ENCODE measurements at regions not wholly inside any gene's neighbourhood (a gene's known extent, or its start where the extent isn't known, plus 50 kb on each side); places are given as distances from the start of the nearest gene placed in this dataset.
"Not testable (repeated sequence)": the region's sequence is repeated elsewhere in the genome, so short reads cannot be mapped to it uniquely, and the experiment has no call there.

DNA sequence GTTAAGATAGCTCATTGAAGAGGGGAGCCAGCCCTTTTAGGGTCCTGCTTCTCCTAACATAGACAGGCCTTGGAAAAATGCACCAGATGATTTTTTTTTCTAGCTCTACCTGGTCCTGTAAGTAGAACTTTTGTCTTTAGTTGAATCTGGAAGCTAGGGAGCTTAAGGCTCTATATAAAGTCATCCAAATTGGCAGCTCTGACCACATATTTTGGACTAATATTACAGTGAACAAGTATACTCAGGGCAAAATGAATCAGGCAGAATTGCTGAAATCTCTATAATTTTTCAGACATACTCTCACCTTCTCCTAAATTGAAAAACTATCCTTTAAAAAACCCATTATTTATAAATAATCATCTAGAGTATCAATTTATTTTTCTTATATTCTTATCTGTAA is 375.6 kb downstream of the OSTF1 start:
- DNase-seq: no peak

DNA sequence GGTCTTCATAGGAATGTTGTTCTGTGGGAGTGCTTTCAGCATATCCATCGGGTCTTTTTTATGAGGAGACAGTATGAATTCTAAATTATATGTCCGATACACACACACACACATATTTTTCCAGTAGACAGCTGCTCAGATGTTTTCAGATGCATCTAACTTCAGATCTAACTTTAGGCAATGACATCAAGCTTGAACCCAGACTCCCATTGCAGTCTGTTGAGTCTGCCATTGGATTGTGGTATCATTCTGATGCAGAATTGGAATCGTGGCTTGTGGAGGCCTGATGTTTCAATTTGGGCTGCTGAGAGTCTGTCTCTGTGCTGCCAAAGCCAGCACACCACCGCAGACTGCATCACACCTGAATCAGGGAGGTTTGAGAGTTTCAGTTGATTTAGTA is 376.4 kb downstream of the OSTF1 start:
- no peak for DNase-seq

- DNase-seq: no peak
Observed at GRCh38 chr9:75467142-75467541, 378.8 kb downstream of the OSTF1 start.

GRCh38 chr9:75471549-75472114 is 383.3 kb downstream of the OSTF1 start:
- no peak for DNase-seq

DNA sequence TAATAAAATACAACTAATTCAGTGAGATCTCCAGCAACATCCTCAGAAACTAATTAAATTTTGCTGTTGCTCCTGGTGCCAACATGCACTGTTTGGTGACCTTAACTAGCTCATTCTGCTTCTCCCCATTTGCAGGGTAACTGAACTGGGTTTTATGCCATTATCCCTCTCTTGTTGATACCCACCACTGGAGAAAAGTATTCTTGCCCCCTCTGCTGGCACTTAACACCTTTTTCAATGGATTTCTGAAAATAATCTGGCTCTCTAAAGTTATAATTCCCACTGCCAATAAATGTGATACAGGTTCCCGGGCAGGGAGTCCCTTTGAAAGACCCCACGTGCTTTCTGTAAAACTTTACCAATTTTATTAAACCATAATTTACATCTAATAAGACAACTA is 394.3 kb downstream of the OSTF1 start:
- no peak for DNase-seq

- DNase-seq: no peak
Observed at GRCh38 chr9:75483636-75484035, 395.3 kb downstream of the OSTF1 start.

- DNase-seq: no peak
Observed at GRCh38 chr9:75487856-75488718, 399.8 kb downstream of the OSTF1 start.

DNA sequence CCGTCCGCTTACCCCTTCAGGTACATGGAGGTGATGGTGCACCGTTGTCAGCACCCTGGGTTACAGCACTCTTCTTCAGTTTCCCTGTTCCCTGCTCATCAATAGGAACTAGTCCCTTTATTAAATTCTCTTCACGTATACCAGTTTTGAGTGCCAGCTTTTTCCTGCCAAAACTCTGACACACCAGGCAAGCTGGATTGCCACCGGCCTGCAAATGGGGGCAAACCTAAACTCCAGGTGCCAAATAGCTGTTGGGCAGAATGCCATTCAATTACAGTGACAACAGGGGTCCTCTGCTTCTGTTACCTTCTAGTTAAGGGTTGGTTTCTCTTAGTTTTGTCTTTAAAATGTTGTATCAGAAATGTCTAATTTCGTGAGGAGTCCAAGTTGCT is 400.4 kb downstream of the OSTF1 start:
- DNase-seq: no peak

DNA sequence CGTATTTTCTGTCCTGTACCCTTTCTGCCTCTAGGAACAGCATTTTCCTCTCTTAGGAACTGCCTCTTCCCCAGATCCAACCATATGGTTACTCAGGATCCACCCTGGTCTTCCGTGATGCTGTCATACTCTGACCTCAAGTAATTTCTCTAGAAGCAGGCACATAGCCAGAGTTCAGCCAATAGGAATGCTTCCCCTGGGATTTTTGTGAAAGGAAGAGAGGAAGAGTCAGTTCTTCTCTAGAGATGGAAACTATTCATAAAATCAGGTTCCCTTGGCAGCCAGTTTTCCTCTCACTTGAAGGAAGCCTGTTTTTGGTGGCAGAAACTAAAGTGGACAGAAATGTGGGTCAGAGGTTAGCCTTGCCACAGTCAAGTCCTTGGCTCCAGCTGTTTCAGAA is 400.1 kb upstream of the PCSK5 start:
- no peak for DNase-seq

- DNase-seq: no peak
Observed at GRCh38 chr9:75491533-75491932, 398.9 kb upstream of the PCSK5 start.

- DNase-seq: no peak
Observed at GRCh38 chr9:75499812-75500211, 390.7 kb upstream of the PCSK5 start.

- DNase-seq: no peak
Observed at GRCh38 chr9:75500479-75500878, 390.0 kb upstream of the PCSK5 start.

DNA sequence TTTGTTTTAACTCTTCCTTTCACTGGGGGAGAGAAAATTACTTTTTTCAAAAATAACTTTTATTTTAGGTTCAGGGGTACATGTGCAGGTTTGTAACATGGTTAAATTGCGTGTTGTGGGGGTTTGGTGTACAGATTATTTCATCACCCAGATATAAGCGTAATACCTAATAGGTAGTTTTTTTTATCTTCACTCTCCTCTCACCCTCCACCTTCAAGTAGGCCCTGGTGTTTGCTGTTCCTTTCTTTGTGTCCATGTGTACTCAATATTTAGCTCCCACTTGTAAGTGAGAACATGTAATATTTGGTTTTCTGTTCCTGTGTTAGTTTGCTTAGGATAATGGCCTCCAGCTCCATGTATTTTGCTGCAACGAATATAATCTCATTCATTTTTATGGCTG is 389.5 kb upstream of the PCSK5 start:
- DNase-seq: not testable (repeated sequence)

- no peak for DNase-seq
Observed at GRCh38 chr9:75504721-75505120, 385.8 kb upstream of the PCSK5 start.

DNA sequence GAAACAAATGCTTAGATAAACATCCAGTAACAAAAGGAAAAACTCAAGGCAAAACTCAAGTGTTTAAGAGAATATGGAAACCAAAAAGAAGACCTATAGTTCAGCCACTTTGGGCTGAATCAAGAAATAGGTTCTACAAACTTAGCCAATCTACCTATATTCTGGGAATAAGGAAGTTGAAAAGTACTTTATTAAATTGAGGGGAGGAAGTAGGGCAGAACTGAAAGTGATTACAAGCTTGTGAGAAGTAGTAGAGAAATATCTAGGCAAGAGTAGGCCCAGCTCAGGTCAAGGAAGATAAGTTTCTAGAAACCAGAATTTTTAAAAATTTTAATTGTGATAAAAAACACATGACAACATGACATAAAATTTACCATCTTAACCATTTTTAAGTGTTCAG is 384.8 kb upstream of the PCSK5 start:
- no peak for DNase-seq

DNA sequence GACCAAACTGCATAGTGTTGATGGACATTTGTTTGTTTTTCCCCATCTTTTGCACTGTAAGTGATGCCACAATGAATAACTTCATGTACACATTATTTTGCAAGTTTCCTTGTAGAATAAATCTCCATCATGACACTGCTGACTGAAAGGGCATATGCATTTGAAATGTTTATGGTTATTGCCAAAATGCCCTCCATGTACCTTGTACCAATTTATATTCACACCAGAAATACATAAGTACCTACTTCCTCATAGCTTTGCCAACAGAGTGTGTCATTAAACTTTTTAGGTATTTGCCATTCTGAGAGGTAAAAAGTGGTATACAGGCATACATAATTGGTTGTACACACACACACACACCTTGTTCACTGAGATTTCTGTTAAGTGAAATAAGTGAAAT is 361.0 kb upstream of the PCSK5 start:
- no peak for DNase-seq

GRCh38 chr9:75531588-75531987 is 358.9 kb upstream of the PCSK5 start:
- DNase-seq: no peak

- DNase-seq: no peak
Observed at GRCh38 chr9:75532233-75533050, 358.0 kb upstream of the PCSK5 start.

GRCh38 chr9:75539523-75539922 is 350.9 kb upstream of the PCSK5 start:
- DNase-seq: no peak

- DNase-seq: no peak
Observed at GRCh38 chr9:75540185-75540584, 350.3 kb upstream of the PCSK5 start.

DNA sequence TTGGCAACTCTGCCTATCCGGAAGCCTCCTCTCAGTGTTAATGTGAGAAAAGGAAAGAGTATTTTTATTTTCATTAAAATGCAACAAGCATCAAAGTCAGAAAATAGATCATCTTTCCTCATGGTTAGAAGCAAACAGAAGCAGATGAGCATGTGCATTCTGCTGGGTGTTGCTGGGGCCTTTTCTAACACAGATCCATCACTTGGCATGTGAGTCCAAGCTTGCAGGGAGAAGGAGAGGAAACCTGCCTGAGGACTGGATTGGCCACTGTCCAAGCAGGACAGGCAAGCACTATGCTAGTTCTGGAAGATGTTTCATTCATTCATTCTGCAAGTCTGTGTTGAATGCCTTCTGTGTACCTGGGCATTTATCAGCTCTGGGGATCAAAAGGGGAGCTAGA is 348.7 kb upstream of the PCSK5 start:
- DNase-seq: no peak

DNA sequence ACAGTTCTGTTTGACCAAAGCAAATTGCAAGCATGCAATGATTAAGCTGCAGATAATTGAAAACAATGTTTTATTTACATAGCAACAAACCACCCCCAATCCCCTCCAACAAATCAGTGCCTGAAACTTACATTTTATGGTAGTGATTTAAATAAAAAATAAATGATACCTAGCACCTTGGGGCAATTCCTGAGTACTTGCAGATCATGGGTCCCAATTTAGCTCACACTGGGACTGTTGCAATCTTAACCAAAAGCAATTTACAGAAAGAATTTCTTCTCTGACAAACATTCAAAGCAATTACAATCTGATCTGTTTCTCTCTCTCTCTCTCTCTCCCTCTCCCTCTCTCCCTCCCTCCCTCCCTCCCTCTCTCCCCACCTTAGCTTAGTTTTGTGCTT is 345.7 kb upstream of the PCSK5 start:
- no peak for DNase-seq

DNA sequence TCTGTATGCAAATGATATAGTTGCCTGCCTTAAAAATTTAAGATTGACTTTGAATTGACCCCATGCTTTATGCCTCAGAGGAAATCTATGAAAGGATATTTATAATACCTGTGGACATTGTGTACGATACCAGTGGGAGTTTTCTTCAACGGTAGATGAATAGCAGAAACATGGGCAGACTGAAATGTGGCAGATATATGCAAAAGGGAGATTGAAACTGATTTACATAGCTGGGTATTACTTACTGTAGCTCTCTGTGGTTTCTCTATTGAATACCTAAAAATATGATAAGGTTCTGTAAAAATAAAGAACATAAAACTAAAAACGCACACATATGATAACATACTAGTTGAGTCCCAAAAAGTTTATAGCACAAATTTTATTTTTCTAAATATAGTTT is 345.2 kb upstream of the PCSK5 start:
- DNase-seq: no peak

DNA sequence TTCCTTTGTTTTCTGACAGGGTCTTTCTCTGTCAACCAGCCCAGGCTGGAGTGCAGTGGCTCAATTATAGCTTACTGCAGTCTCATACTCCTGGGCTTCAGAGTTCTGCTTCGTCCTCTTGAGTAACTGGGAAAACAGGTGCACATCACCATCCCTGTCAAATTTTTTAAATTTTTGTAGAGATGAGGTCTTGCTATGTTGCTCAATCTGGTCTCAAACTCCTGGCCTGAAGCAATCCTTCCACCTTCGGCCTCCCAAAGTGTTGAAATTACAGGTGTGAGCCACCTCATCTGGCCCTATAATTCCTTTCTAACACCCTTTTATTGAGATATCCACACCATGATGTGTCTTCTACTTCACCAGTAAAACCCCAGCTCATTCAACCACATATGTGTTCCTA is 341.6 kb upstream of the PCSK5 start:
- no peak for DNase-seq

Measured in NCI-H226 (cell line).